ENCODE measurements at regions not wholly inside any gene's neighbourhood (a gene's known extent, or its start where the extent isn't known, plus 50 kb on each side); places are given as distances from the start of the nearest gene placed in this dataset.

GRCh38 chr17:33531311-33531710 is 238.2 kb upstream of the ASIC2 start:
- TF ChIP-seq CTCF (IDR thresholded peaks at IDR 0.05) (no peak), EP300 (IDR thresholded peaks at IDR 0.05) (no peak)
